HT1080 (cell line): ENCODE measurements at regions not wholly inside any gene's neighbourhood (a gene's known extent, or its start where the extent isn't known, plus 50 kb on each side); places are given as distances from the start of the nearest gene placed in this dataset.
"Not testable (repeated sequence)": the region's sequence is repeated elsewhere in the genome, so short reads cannot be mapped to it uniquely, and the experiment has no call there.

Source experiments
- DNase-seq: peaks from one replicate; pipeline ENCODE4 v3.0.0-alpha.2; 2015; ENCODE audit warnings: low read depth

DNA sequence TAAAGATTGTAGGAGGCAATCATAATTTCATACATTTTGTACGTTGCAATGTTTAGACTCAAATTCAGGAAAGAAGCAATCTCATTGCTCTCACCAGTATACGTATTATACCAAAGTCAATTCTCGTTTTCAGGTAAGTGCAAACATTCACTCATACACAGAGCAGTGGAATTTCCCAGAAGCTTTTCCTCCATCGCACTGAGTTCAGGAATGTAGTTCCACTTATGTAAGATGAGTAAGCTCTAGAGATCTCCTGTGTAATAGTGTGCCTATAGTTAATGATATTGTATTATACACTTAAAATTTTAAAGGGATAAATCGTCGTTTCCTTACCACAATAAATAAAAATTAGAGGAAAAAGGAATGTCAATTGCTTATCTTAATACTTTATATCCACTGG is 470.8 kb upstream of the KCND2 start:
- DNase-seq, result no peak

DNA sequence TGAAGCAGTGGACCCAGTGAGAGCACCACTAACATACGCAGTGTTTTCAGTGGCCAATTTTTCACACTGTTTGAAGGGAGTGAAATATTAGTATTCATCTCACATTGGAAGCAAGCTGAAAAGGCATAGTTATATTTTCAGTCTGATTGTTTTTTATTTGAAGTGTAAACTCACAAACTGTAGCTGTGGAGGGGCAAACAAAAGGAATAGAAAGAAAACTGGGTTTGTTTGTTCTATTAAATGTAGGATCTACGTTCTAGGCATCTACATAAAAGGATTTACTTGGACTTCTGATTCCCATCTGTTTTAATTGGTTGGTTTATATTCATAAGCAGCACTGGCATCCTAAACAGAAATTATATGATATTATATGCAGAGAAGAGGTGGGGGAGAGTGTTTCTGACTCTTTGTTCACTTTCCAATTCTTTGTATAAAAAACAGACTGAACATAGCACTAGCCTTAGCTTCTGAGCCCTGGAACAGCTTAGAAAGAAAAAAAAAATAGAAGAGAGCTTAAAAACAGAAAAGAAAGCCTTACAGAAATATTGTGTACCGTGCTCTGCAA is 447.8 kb upstream of the KCND2 start:
- DNase-seq, result no peak

DNA sequence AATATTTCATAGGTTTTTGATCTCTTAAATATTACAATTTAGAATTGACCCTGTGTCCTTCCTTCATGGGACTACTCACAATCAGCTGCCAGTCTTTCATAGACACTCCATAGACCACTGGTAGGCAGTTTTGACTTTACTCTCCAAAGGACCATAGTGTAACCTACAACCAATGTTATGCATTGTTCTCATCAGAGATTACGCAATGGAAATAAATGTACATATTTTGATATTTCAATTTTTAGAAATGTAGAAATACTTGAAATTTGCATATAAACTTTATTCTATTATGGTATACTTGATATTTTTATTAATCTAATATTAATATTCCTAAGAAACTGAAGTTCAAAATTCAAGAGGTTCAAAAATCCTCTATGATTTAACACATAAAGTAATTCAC is 446.4 kb upstream of the KCND2 start:
- no peak for DNase-seq

DNA sequence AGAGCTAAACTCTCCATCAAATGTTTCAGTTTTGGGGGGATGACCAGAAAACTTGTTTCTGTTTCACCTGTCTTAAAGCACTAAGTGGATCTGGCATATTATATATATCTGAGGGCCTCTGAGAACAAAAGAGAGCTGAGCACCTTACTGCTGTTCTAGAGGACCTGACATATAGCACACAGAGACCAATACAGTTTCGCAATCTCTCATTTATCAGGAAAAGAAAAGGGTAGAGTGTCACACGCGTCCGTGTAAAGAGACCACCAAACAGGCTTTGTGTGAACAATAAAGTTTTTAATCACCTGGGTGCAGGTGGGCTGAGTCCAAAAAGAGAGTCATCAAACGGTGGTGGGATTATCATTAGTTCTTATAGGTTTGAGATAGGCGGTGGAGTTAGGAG is 434.5 kb upstream of the KCND2 start:
- DNase-seq, result no peak

DNA sequence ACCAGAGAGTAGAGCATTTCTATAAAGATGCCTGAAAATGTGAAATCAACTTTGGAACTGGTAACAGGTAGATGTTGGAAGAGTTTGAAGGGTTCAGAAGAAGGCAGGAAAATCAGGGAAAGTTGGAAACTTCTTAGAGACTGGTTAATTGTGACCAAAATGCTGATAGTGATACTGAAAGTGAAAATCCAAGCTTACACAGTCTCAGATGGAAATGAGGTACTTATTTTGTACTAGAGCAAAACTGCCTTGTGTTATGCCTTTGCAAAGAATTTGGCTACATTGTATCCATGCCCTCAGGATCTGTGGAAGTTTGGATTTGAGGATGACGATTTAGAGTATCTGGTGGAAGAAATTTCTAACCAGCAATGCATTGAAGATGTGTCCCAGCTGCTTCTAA is 430.6 kb upstream of the KCND2 start:
- DNase-seq, result no peak

DNA sequence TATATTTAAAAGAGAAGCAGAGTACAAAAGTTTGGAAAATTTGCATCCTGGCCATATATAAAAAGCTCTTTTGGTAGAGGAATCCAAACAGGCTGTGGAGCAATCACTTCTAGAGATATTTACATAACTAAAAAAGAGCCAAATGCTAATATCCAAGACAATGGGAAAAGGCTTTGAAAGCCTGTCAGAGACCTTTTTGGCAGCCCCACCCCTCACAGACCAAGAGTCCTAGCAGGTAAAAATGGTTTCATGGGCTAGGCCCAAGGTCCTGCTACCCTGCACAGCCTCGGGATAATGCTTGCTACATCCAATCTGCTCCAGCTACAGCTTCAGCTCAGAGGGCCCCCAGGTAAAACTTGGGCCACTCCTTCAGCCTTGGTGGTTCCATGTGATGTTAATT is 430.2 kb upstream of the KCND2 start:
- no peak for DNase-seq

DNA sequence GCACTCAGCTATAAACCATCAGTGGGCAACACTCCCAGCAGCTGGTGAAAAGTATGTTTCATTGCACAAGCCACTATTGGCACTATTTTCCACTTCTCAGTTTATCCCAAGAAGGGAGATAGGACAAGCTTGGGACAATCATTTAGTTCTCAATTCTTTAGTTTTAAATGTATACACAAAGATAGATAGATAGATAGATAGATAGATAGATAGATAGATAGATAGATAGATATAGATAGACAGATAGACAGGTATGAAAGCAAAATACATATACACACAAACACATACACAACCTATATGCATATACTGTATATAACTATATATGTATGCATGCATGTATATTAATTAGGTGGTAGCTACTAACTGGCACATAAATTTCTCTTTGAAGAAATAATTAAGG is 411.6 kb upstream of the KCND2 start:
- no peak for DNase-seq

DNA sequence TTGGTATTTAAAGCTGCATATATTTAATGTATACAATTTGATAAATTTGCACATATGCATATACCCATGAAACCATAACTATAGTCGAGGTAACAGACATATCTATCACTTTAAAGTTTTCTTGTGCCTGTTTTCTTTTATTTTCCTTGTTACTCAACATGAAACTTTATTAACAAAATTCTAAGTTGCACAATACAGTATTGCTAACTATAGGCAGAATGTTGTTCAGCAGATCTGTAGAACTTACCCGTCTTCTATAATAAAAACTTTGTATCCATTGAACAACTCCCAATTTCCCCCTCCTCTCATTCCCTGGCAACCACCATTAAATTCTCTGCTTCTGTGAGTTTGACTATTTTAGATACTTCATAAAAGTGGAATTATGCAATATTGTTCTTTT is 404.6 kb upstream of the KCND2 start:
- DNase-seq, result no peak

DNA sequence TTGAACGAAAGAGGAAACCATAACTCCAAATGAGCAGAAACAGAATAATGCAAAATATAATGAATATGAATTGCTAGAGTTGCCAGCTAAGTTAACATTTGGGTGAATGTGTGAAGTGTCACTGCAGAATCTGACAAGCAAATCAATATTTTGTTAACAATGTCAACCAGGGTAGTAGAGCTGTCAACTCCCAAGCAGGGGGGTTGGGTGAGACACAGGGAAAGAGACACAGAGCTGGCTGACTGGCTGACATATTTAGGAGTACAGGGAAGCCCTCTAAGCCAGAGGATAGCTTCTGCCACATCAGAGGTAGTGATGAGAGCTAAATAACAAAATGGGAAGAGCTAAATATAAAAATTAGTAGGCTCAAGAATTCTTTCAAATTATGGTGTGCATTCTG is 393.1 kb upstream of the KCND2 start:
- DNase-seq, result no peak

DNA sequence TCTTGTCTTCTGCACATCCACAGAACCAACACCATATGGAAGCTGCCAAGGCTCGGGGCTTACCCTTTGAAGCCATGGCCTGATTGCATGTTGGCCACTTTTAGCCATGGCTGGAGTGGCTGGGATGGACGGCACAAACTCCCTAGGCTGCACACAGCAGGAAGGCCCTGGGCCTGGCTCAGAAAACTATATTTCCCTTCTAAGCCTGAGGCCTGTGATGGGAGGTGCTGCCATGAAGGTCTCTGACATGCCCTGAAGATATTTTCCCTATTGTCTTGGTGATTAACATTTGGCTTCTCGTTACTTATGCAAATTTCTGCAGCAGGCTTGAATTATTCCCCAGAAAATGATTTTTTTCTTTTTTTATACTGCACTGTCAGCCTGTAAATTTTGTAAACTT is 387.0 kb upstream of the KCND2 start:
- DNase-seq, result no peak

DNA sequence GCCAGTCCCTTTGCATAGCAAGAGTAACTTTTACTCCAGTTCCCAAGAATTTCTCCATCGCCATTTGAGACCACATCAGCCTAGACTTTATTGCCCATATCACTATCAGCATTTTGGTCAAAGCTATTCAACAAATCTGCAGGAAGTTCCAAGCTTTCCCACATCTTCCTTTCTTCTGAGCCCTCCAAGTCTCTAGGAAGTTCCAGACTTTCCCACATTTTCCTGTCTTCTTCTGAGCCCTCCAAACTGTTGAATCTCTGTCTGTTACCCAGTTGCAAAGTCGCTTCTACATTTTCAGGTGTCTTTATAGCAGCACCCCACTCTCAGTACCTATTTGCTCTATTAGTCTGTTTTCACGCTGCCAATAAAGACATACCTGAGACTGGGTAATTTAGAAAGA is 386.4 kb upstream of the KCND2 start:
- DNase-seq, result not testable (repeated sequence)

DNA sequence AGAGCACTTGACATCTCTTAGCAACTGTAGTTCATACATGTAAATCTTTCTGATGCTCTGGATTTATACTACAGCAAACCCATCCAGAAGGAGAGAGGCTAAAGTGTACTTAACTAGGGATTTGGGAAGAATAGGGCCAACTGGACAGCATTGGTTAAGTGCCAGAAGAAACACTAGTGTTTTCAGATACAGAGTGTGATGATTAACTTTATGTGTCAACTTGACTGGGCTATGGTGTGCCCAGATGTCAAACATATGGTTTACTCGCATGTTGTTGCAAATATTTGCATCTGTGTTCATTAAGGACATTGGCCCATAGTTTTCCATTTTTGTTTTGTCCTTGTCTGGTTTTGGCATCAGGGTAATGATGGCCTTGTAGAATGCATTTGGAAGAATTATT is 384.7 kb upstream of the KCND2 start:
- no peak for DNase-seq

DNA sequence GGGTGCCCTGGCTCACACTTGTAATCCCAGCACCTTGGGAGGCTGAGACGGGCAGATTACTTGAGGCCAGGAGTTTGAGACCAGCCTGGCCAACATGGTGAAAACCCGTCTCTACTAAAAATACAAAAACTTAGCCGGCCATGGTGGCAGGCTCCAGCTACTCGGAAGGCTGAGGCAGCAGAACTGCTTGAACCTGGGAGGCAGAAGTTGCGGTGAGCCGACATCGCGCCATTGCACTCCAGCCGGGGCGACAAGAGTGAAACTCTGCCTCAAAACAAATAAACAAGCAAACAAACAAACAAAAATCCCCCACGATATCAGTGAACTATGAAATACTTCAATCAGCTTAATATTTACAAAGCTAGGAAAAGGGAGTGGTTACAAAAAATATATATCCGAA is 382.3 kb upstream of the KCND2 start:
- no peak for DNase-seq

DNA sequence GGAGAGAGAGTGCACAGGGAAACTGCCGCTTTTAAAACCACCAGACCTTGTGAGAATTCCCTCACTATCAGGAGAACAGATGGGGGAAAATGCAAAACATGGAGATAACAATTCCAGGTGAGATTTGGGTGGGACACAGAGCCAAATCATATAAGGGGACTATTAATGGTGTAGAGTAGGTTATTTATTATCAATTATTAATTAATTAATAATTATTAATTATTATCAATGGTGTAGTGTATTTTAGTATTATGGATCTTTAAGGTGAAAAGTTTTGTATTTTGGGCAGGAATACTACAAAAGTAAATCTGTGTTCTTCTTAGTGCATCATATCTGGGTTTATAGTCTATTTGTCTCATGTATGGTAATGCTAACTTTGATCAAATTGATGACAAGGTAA is 377.7 kb upstream of the KCND2 start:
- no peak for DNase-seq

DNA sequence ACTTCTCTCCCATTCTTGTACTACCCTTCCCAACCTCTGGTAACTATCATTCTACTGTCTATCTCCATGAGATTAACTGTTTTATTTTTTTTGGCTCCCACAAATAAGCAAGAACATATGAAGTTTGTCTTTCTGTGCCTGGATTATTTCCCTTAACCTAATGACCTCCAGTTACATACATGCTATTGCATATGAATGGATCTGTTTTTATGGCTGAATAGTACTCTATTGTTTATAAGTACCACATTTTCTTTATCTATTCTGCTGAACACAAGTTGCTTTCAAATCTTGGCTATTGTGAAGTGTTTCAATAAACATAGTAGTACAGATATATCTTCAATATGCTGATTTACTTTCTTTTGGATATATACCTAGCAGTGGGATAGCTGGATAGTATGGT is 376.6 kb upstream of the KCND2 start:
- no peak for DNase-seq

DNA sequence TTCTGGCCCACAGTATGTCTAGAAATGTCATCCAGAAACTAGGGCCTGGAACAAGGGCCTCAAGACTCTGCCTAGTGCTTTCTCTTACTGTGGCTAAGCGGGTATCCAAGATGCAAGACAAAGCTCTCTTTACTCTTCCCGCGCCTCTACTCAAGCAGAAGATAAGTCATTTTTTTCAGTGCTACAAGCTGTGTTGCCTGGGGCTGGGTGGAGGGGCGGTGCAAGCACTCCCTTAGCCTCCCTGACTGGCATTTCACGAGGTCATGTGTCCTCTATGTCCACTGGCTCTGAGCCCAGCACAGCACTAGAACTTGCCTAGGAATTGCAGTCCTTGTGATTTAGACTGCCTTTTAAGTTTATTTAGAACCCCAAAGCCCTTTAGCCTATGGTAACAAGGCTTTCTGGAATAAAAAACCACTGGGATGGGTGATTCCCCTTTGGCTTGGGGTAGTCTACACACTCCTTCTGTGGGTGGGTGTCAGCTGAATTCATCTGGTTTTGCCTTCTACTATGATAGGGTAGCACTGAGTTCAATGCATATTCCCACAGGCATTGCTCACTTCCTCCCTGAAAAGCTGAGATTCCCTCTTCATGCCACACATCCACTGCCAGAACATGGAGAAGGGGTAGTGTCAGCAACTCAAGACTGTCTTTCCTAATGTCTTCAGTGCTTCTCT is 371.8 kb upstream of the KCND2 start:
- DNase-seq, result peak; percentile 35

DNA sequence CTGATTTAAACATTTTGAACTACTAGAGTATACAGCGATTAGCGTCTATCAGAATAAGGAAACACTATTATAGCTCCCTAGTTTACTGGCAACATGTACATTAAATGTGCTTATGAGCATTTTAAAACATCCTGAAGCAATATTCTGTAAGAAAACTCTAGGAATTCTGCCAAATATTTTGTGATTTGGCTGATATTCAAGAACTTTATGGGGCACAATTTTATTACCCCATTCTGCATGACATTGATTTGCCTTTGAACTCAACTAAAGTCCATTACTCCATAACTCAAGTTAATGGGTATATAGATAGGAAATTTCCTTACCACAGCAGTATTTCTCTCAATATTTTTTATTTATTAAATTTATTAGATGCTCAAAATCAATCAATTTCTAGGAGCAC is 369.9 kb upstream of the KCND2 start:
- no peak for DNase-seq

DNA sequence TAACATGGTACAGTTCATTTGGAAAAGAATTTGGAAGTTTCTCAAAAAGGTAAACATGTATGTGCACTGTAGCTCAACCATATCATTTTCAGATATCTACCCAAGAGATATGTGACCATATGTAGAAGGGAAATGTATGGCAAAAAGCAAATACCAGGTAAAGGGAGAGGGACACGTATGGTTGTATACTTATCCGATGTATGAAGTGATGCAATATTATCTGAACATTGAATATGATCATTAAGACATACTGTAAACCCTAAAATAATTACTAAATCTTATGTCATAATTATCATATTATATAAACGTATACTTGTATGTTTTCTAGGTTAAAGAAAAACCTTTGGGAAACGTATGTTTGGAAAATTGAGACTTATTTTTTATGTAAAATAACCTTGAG is 367.5 kb upstream of the KCND2 start:
- DNase-seq, result no peak

DNA sequence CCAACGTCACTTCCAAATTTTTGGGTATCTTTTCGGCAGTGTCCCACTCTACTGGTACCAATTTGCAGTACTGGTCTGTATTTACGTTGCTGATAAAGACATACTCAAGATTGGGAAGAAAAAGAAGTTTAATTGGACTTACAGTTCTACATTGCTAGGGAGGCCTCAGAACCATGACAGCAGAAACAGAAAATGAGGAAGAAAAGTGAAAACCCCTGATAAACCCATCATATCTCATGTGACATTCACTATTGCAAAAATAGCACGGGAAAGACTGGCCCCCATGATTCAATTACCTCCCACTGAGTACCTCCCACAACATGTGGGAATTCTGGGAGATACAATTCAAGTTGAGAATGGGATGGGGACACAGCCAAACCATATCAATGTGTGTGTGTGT is 364.0 kb upstream of the KCND2 start:
- no peak for DNase-seq

DNA sequence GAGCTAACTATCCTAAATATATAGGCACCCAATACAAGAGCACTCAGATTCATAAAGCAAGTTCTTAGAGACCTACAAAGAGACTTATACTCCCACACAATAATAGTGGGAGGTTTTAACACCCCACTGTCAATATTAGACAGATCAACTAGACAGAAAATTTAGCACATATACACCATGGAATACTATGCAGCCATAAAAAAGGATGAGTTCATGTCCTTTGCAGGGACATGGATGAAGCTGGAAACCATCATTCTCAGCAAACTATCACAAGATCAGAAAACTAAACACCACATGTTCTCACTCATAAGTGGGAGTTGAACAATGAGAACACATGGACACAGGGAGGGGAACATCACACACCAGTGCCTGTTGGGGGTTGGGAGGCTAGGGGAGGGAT is 358.9 kb upstream of the KCND2 start:
- DNase-seq, result not testable (repeated sequence)

DNA sequence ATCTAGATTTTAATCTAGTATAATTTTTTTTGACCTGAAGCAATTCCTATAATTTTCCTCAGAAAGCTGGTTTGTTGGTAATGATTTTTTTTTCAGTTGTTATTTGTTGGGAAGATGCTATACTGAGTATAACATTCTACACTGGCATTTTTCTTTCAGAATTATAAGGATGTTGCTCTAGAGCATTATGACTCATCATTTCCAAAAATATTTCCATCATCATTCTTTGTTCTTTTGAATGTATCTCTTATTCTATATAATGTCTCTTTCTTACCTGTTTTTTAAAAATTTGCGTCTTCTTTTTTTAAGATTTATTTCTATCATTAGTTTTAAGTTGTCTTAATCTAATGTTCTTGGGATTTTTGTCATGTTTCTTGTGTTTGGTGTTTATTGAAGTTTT is 356.5 kb upstream of the KCND2 start:
- DNase-seq, result no peak

DNA sequence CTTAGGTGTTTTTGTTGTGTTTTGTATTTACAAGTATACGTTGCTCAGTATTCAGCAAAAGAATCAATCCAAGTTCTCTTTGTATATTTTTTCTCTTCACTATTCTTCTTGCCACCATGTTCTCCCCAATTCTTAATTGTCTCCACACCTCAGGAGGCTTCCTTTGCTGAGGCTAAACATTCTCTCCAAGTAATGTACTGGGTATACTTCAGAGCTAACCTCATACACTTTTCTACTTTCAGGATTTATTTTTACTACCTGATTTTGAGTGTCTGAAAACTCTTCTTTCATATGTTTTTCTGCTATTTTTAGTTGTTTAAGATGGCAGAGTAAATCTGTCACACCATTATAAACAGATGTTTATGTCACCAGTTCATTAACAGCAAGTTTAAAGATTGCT is 354.8 kb upstream of the KCND2 start:
- no peak for DNase-seq

DNA sequence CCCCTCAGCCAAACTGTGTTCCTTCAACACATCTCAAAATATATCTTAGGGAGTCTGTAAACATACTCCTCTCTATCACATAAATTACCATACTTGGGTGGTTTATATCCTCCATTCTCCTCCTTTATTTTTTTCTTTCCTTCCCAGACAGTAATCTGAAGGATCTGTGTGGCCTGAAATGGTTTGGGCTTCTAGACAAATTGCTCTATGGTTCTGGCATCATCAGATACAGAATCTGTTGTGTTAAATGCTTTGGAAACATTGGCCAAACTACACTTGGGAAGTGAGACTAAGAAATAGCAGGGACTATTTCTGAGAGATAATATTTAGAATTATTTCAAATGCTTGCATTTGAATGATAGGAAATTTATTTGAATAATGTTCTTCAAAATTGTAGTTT is 353.0 kb upstream of the KCND2 start:
- no peak for DNase-seq
